ENCODE measurements at regions not wholly inside any gene's neighbourhood (a gene's known extent, or its start where the extent isn't known, plus 50 kb on each side); places are given as distances from the start of the nearest gene placed in this dataset.

GRCh38 chr12:24078318-24078765, 128.9 kb upstream of the SOX5 start:
- no peaks in the 10 kb centered on the region for H3K9me3 ChIP-seq
- H3K4me3 ChIP-seq = no peak overlapping the region
- H3K27ac ChIP-seq = no peak overlapping the region
- intact Hi-C loops (cut with DNase I) = no loop called here
- H3K27me3 ChIP-seq = no peaks in the 10 kb centered on the region
- no peak for TF ChIP-seq CTCF (IDR thresholded peaks at IDR 0.05)
- no peaks in the 10 kb centered on the region for H3K36me3 ChIP-seq
- no peaks in the 10 kb centered on the region for H3K4me1 ChIP-seq
- no peak for DNase-seq (ENCODE audit: low spot score in 2 of 2)

DNA sequence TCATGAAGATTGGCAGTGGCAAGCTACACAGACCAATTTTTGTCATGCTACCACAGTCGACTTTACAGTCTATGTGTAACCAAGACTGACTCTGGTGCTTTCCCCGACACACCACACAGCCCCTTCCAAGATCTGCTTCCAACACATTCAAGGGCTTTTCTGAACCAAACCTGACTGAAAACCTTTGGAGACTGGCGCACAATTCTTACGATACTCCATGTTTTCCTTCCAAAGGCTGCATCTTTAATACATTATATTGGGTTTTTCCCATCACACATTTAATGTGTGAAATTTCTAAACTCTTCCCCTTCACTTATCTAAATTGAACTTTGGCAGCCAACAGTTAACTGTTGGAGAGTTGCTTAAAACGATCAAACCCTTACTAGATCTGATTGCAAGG, 127.7 kb upstream of the SOX5 start:
- Histone ChIP-seq H3K27me3 (no peaks in the 10 kb centered on the region), H3K4me3 (no peak overlapping the region), H3K36me3 (no peaks in the 10 kb centered on the region), H3K27ac (no peak overlapping the region), H3K4me1 (no peaks in the 10 kb centered on the region), H3K9me3 (no peaks in the 10 kb centered on the region)
- no peak for TF ChIP-seq CTCF (IDR thresholded peaks at IDR 0.05)
- DNase-seq (ENCODE audit: low spot score in 2 of 2) = no peak
- intact Hi-C loops (cut with DNase I) = no loop called here

DNA sequence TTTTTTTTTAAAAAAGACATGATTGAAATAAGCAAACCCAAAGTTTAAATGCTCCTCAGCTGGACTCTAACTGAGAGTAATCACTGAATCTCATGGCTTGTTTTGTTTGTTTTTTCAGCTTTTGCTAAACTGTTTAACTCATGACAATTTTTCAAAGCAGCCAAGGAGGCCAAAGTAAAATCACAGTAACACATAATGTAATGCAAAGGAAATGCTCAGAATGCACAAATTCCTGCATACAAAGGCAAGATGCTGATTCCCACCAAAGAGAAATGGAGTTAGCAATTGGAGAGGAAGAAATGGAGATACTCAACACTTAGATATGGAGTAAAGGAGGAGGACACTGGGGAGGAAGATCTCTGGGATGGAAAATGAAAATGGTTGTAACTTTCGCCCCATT, 126.2 kb upstream of the SOX5 start:
- Histone ChIP-seq H3K36me3 (no peaks in the 10 kb centered on the region), H3K4me1 (no peaks in the 10 kb centered on the region), H3K27ac (no peak overlapping the region), H3K4me3 (no peak overlapping the region), H3K27me3 (no peaks in the 10 kb centered on the region), H3K9me3 (no peaks in the 10 kb centered on the region)
- no peak for TF ChIP-seq CTCF (IDR thresholded peaks at IDR 0.05)
- no peak for DNase-seq (ENCODE audit: low spot score in 2 of 2)
- intact Hi-C loops (cut with DNase I) = no loop called here

- H3K27me3 ChIP-seq = no peaks in the 10 kb centered on the region
- H3K27ac ChIP-seq = no peak overlapping the region
- no peak overlapping the region for H3K4me3 ChIP-seq
- H3K36me3 ChIP-seq = no peaks in the 10 kb centered on the region
- peaks cover 0 to 2% of the 10 kb centered on the region in 2 donors for H3K4me1 ChIP-seq
- DNase-seq (ENCODE audit: low spot score in 2 of 2) = no peak
- intact Hi-C loops (cut with DNase I) = no loop called here
- H3K9me3 ChIP-seq = no peaks in the 10 kb centered on the region
- TF ChIP-seq CTCF (IDR thresholded peaks at IDR 0.05) = no peak
These were observed 123.8 kb upstream of the SOX5 start for GRCh38 chr12:24073170-24073810.

DNA sequence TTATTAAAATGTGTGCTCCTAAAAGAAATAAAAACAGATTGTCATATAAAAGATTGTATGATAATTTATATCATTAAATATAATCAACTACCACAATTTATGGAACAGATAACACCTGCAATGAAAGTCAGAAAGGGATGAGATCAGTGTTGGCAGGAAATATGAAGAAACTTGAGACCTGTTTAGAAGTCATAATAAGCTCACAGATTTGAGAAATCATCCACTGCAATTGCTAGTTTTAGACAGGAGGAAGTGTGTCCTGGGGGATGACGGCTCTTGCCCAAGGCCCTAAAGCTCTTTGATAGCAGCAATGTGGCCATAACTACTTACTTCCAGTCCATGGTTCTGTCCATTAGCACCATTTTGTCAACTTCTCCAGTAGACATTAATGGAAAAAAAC, 122.8 kb upstream of the SOX5 start:
- intact Hi-C loops (cut with DNase I) = no loop called here
- no peaks in the 10 kb centered on the region for H3K27me3 ChIP-seq

More for the DNA sequence above, 122.8 kb upstream of the SOX5 start:
- Histone ChIP-seq H3K27ac (no peak overlapping the region), H3K4me1 (peaks cover 0 to 3% of the 10 kb centered on the region in 2 donors), H3K9me3 (no peaks in the 10 kb centered on the region), H3K4me3 (no peak overlapping the region), H3K36me3 (no peaks in the 10 kb centered on the region)
- no peak for TF ChIP-seq CTCF (IDR thresholded peaks at IDR 0.05)
- DNase-seq (ENCODE audit: low spot score in 2 of 2) = no peak

Data from ascending aorta (tissue), 2 donors.